NCI-H2081 treated with DMSO at 0.1 percent for 48 hours (cell line): ENCODE measurements at regions not wholly inside any gene's neighbourhood (a gene's known extent, or its start where the extent isn't known, plus 50 kb on each side); places are given as distances from the start of the nearest gene placed in this dataset.

Experiments used
- DNase-seq: peaks from one replicate; lab custom pipeline; 2025; lab: John Stamatoyannopoulos, UW

GRCh38 chr7:91633013-91633441 is 247.5 kb downstream of the MTERF1 start:
- no peak for DNase-seq

GRCh38 chr7:91634485-91635177 is 245.9 kb downstream of the MTERF1 start:
- DNase-seq, result peak; percentile 99

GRCh38 chr7:91636129-91636724 is 244.3 kb downstream of the MTERF1 start:
- DNase-seq, result no peak

GRCh38 chr7:91636728-91637127 is 243.8 kb downstream of the MTERF1 start:
- no peak for DNase-seq

GRCh38 chr7:91644256-91644655 is 236.2 kb downstream of the MTERF1 start:
- DNase-seq, result no peak

GRCh38 chr7:91645542-91645941 is 235.0 kb downstream of the MTERF1 start:
- no peak for DNase-seq

GRCh38 chr7:91651986-91652385 is 228.5 kb downstream of the MTERF1 start:
- no peak for DNase-seq

GRCh38 chr7:91653286-91653685 is 227.2 kb downstream of the MTERF1 start:
- DNase-seq, result no peak

- DNase-seq, result no peak
Observed at GRCh38 chr7:91655656-91656055, 224.8 kb downstream of the MTERF1 start.

- DNase-seq, result no peak
Observed at GRCh38 chr7:91656541-91657482, 223.7 kb downstream of the MTERF1 start.

GRCh38 chr7:91657483-91658071 is 222.9 kb downstream of the MTERF1 start:
- DNase-seq, result no peak

GRCh38 chr7:91659096-91659495 is 221.4 kb downstream of the MTERF1 start:
- no peak for DNase-seq

GRCh38 chr7:91660734-91661356 is 219.7 kb downstream of the MTERF1 start:
- DNase-seq, result no peak

GRCh38 chr7:91661727-91662126 is 218.8 kb downstream of the MTERF1 start:
- DNase-seq, result no peak

GRCh38 chr7:91668217-91668616 is 212.3 kb downstream of the MTERF1 start:
- no peak for DNase-seq

- DNase-seq, result no peak
Observed at GRCh38 chr7:91671245-91671644, 209.3 kb downstream of the MTERF1 start.

GRCh38 chr7:91674470-91674869 is 206.0 kb downstream of the MTERF1 start:
- DNase-seq, result no peak

GRCh38 chr7:91681718-91682117 is 198.8 kb downstream of the MTERF1 start:
- DNase-seq, result no peak

GRCh38 chr7:91683823-91684222 is 196.7 kb downstream of the MTERF1 start:
- no peak for DNase-seq

- no peak for DNase-seq
Observed at GRCh38 chr7:91685544-91685943, 195.0 kb downstream of the MTERF1 start.

GRCh38 chr7:91690541-91691070 is 189.9 kb downstream of the MTERF1 start:
- DNase-seq, result no peak

GRCh38 chr7:91691865-91692264 is 188.6 kb downstream of the MTERF1 start:
- no peak for DNase-seq
